ENCODE measurements at regions not wholly inside any gene's neighbourhood (a gene's known extent, or its start where the extent isn't known, plus 50 kb on each side); places are given as distances from the start of the nearest gene placed in this dataset.

DNA sequence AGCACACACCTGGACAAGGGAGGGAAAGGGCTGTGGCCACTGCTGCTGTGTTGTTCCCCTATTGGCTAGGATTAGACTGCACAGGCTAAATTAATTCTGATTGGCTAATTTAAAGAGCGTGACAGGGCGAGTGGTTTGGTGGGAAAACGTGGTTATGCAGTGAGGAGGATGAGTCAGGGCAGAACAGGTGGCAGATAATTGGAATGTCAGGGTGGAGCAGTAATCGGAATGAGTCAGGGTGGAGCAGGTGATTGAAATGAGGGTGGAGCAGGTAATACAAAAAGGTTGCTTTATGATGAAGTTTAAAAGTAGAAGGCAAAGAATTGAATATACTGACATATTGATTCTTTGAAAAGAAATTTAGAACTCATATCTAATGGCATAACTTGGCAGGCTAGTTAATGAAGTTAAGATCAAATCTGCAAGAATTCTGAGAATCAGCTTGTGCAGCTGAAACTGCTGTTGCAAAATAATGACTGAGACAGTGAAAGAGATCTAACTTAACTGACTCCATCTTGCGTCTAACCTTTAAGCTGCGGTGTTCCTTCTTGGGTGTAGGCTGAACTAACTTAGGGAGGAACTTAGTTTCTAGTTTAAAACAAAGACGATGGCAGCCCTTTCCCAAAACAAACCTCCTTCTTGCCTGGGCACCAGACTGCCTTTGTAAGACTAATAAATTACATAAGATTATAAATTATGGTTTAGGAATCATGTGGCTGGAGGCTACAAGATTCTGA lies 174.3 kb downstream of the UTP18 start (continued):
- TF ChIP-seq NCOA2 (IDR thresholded peaks at IDR 0.05; ENCODE audit: partially characterized antibody in 2 of 2), result no peak
- TF ChIP-seq, protein P1, sequence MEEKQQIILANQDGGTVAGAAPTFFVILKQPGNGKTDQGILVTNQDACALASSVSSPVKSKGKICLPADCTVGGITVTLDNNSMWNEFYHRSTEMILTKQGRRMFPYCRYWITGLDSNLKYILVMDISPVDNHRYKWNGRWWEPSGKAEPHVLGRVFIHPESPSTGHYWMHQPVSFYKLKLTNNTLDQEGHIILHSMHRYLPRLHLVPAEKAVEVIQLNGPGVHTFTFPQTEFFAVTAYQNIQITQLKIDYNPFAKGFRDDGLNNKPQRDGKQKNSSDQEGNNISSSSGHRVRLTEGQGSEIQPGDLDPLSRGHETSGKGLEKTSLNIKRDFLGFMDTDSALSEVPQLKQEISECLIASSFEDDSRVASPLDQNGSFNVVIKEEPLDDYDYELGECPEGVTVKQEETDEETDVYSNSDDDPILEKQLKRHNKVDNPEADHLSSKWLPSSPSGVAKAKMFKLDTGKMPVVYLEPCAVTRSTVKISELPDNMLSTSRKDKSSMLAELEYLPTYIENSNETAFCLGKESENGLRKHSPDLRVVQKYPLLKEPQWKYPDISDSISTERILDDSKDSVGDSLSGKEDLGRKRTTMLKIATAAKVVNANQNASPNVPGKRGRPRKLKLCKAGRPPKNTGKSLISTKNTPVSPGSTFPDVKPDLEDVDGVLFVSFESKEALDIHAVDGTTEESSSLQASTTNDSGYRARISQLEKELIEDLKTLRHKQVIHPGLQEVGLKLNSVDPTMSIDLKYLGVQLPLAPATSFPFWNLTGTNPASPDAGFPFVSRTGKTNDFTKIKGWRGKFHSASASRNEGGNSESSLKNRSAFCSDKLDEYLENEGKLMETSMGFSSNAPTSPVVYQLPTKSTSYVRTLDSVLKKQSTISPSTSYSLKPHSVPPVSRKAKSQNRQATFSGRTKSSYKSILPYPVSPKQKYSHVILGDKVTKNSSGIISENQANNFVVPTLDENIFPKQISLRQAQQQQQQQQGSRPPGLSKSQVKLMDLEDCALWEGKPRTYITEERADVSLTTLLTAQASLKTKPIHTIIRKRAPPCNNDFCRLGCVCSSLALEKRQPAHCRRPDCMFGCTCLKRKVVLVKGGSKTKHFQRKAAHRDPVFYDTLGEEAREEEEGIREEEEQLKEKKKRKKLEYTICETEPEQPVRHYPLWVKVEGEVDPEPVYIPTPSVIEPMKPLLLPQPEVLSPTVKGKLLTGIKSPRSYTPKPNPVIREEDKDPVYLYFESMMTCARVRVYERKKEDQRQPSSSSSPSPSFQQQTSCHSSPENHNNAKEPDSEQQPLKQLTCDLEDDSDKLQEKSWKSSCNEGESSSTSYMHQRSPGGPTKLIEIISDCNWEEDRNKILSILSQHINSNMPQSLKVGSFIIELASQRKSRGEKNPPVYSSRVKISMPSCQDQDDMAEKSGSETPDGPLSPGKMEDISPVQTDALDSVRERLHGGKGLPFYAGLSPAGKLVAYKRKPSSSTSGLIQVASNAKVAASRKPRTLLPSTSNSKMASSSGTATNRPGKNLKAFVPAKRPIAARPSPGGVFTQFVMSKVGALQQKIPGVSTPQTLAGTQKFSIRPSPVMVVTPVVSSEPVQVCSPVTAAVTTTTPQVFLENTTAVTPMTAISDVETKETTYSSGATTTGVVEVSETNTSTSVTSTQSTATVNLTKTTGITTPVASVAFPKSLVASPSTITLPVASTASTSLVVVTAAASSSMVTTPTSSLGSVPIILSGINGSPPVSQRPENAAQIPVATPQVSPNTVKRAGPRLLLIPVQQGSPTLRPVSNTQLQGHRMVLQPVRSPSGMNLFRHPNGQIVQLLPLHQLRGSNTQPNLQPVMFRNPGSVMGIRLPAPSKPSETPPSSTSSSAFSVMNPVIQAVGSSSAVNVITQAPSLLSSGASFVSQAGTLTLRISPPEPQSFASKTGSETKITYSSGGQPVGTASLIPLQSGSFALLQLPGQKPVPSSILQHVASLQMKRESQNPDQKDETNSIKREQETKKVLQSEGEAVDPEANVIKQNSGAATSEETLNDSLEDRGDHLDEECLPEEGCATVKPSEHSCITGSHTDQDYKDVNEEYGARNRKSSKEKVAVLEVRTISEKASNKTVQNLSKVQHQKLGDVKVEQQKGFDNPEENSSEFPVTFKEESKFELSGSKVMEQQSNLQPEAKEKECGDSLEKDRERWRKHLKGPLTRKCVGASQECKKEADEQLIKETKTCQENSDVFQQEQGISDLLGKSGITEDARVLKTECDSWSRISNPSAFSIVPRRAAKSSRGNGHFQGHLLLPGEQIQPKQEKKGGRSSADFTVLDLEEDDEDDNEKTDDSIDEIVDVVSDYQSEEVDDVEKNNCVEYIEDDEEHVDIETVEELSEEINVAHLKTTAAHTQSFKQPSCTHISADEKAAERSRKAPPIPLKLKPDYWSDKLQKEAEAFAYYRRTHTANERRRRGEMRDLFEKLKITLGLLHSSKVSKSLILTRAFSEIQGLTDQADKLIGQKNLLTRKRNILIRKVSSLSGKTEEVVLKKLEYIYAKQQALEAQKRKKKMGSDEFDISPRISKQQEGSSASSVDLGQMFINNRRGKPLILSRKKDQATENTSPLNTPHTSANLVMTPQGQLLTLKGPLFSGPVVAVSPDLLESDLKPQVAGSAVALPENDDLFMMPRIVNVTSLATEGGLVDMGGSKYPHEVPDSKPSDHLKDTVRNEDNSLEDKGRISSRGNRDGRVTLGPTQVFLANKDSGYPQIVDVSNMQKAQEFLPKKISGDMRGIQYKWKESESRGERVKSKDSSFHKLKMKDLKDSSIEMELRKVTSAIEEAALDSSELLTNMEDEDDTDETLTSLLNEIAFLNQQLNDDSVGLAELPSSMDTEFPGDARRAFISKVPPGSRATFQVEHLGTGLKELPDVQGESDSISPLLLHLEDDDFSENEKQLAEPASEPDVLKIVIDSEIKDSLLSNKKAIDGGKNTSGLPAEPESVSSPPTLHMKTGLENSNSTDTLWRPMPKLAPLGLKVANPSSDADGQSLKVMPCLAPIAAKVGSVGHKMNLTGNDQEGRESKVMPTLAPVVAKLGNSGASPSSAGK (IDR thresholded peaks at IDR 0.05), result peak; percentile 68
- TF ChIP-seq BCL6 (CRISPR knock-in tag; IDR thresholded peaks at IDR 0.05), result no peak
- TF ChIP-seq MLX (CRISPR knock-in tag; conservative IDR thresholded peaks at IDR 0.05), result no peak
- peak; percentile 63; the same call in 1 of the 2 replicates for TF ChIP-seq SMAD3 (CRISPR knock-in tag; conservative IDR thresholded peaks at IDR 0.05)
